ENCODE measurements at regions not wholly inside any gene's neighbourhood (a gene's known extent, or its start where the extent isn't known, plus 50 kb on each side); places are given as distances from the start of the nearest gene placed in this dataset.

DNA sequence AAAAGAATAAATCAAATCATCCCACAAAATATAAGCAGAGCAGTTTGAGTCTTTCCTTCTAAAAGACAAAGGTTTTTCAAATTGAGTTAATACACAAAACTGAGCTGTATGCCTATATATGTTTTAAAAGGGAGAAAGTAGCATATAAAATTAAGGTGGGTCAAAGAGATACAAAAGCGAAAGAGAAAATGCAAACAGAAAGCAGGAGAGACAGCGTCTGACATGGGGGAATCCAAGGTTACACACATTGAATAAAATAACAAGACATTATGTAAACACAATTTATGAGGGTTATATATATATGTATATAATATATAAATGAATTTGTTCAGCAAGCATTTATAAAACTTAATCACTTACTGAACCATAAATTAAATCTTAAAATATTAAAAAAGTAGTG lies 276.1 kb upstream of the LCORL start:
- DNase-seq (ENCODE audit: extremely low read depth, insufficient read length), result no peak
- H3K27me3 ChIP-seq (replicated peaks; ENCODE audit: control insufficient read depth, insufficient read depth, low read length), result no peaks in the 10 kb centered on the region
- H3K4me3 ChIP-seq (replicated peaks; ENCODE audit: low read depth, low read length), result no peak overlapping the region
- TF ChIP-seq, protein P1, sequence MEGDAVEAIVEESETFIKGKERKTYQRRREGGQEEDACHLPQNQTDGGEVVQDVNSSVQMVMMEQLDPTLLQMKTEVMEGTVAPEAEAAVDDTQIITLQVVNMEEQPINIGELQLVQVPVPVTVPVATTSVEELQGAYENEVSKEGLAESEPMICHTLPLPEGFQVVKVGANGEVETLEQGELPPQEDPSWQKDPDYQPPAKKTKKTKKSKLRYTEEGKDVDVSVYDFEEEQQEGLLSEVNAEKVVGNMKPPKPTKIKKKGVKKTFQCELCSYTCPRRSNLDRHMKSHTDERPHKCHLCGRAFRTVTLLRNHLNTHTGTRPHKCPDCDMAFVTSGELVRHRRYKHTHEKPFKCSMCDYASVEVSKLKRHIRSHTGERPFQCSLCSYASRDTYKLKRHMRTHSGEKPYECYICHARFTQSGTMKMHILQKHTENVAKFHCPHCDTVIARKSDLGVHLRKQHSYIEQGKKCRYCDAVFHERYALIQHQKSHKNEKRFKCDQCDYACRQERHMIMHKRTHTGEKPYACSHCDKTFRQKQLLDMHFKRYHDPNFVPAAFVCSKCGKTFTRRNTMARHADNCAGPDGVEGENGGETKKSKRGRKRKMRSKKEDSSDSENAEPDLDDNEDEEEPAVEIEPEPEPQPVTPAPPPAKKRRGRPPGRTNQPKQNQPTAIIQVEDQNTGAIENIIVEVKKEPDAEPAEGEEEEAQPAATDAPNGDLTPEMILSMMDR (IDR thresholded peaks at IDR 0.05; ENCODE audit: insufficient read depth, low read length, poor library complexity, severe bottlenecking), result no peak
- no peaks in the 10 kb centered on the region for H3K36me3 ChIP-seq (ENCODE audit: control insufficient read depth, insufficient read depth, low read length)

- H3K4me3 ChIP-seq (replicated peaks; ENCODE audit: low read depth, low read length), result no peak overlapping the region
- no peaks in the 10 kb centered on the region for H3K27me3 ChIP-seq (replicated peaks; ENCODE audit: control insufficient read depth, insufficient read depth, low read length)
- no peak for DNase-seq (ENCODE audit: extremely low read depth, insufficient read length)
- no peaks in the 10 kb centered on the region for H3K36me3 ChIP-seq (ENCODE audit: control insufficient read depth, insufficient read depth, low read length)
- TF ChIP-seq, protein P1 (IDR thresholded peaks at IDR 0.05; ENCODE audit: insufficient read depth, low read length, poor library complexity, severe bottlenecking), result no peak
These were observed 274.9 kb upstream of the LCORL start for GRCh38 chr4:18296411-18296810.

DNA sequence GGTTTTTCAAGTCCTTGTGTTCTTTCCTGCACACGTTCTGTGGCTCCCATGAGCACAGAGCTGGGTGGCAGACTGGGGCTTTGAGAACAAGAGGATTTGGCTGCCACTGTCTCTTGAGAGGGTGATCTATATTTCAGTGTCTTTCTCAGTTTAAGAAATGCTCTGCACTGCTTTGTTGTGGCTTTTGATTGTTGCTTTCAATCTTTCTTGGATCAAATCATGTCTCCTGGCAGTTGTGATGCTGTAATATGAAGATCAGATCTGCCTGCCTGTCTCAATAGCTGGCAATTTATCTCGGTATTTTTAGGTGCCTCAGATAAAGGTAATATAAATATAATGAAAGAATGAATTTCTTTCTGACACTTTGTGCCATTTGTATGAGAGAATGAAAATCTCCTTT lies 273.3 kb upstream of the LCORL start:
- Histone ChIP-seq H3K36me3 (ENCODE audit: control insufficient read depth, insufficient read depth, low read length) (no peaks in the 10 kb centered on the region), H3K27me3 (replicated peaks; ENCODE audit: control insufficient read depth, insufficient read depth, low read length) (no peaks in the 10 kb centered on the region), H3K4me3 (replicated peaks; ENCODE audit: low read depth, low read length) (no peak overlapping the region)
- no peak for DNase-seq (ENCODE audit: extremely low read depth, insufficient read length)
- TF ChIP-seq, protein P1 (IDR thresholded peaks at IDR 0.05; ENCODE audit: insufficient read depth, low read length, poor library complexity, severe bottlenecking), result no peak

GRCh38 chr4:18294021-18294420 lies 272.5 kb upstream of the LCORL start:
- H3K27me3 ChIP-seq (replicated peaks; ENCODE audit: control insufficient read depth, insufficient read depth, low read length), result no peaks in the 10 kb centered on the region
- DNase-seq (ENCODE audit: extremely low read depth, insufficient read length), result no peak
- TF ChIP-seq, protein P1 (IDR thresholded peaks at IDR 0.05; ENCODE audit: insufficient read depth, low read length, poor library complexity, severe bottlenecking), result no peak
- H3K4me3 ChIP-seq (replicated peaks; ENCODE audit: low read depth, low read length), result no peak overlapping the region
- no peaks in the 10 kb centered on the region for H3K36me3 ChIP-seq (ENCODE audit: control insufficient read depth, insufficient read depth, low read length)

DNA sequence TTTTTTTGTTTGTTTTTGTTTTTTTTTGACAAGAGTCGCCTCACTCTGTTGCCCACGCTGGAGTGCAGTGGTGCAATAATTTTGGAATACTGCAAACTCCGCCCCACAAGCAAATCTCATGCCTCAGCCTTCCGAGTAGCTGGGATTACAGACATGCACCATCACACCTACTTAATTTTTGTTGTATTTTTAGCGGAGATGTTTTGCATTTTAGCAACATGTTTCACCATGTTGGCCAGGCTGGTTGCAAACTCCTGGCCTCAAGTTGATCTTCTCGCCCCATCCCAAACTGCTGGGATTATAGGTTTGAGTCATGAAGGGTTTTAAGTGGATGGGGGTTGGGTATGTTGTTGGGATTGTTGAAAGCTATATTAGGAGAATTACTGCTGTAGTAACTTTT lies 270.9 kb upstream of the LCORL start:
- TF ChIP-seq, protein P1 (IDR thresholded peaks at IDR 0.05; ENCODE audit: insufficient read depth, low read length, poor library complexity, severe bottlenecking), result no peak
- no peak overlapping the region for H3K4me3 ChIP-seq (replicated peaks; ENCODE audit: low read depth, low read length)
- no peak for DNase-seq (ENCODE audit: extremely low read depth, insufficient read length)
- H3K36me3 ChIP-seq (ENCODE audit: control insufficient read depth, insufficient read depth, low read length), result no peaks in the 10 kb centered on the region
- H3K27me3 ChIP-seq (replicated peaks; ENCODE audit: control insufficient read depth, insufficient read depth, low read length), result no peaks in the 10 kb centered on the region

- DNase-seq (ENCODE audit: extremely low read depth, insufficient read length), result no peak
- TF ChIP-seq, protein P1 (IDR thresholded peaks at IDR 0.05; ENCODE audit: insufficient read depth, low read length, poor library complexity, severe bottlenecking), result no peak
- Histone ChIP-seq H3K36me3 (ENCODE audit: control insufficient read depth, insufficient read depth, low read length) (no peaks in the 10 kb centered on the region), H3K27me3 (replicated peaks; ENCODE audit: control insufficient read depth, insufficient read depth, low read length) (no peaks in the 10 kb centered on the region), H3K4me3 (replicated peaks; ENCODE audit: low read depth, low read length) (no peak overlapping the region)
These were observed 270.4 kb upstream of the LCORL start for GRCh38 chr4:18291981-18292380.

Data from GM06990 (cell line).